HCT116 (cell line): ENCODE measurements at regions not wholly inside any gene's neighbourhood (a gene's known extent, or its start where the extent isn't known, plus 50 kb on each side); places are given as distances from the start of the nearest gene placed in this dataset.

Experiments
- ATAC-seq: fragments of 200-7000 bp; cut with Tn5 transposase; 2 replicates; pipeline ENCODE4 v1.9.1; 2020; ENCODE audit warnings: mild to moderate bottlenecking, moderate library complexity
- BruUV-seq: library from RNA; stranded (reverse); fragments of 400-500 nt; replicated peaks from 2 replicates; lab custom pipeline; 2021; lab: Mats Ljungman, UMichigan
- CTCF ChIA-PET: fragments of 300-600 bp; sonication (Branson Sonifier 250); formaldehyde crosslinking; loops from one replicate; lab custom pipeline; 2021; ENCODE audit warnings: antibody characterized with exemption; lab: Charles Lee
- POLR2A ChIA-PET: fragments of 300-600, 350-600 bp; sonication (Branson Sonifier 250); formaldehyde crosslinking; loops from one replicate; lab custom pipeline; 2021; ENCODE audit warnings: antibody characterized with exemption; lab: Charles Lee
- RAD21 ChIA-PET, 2 experiments: fragments of 300-600 bp; sonication (Branson Sonifier 250); formaldehyde crosslinking; loops; one replicate each; lab custom pipeline; 2023; ENCODE audit warnings: low total read pairs in 2 of 2; ENCODE audit not compliant: uncharacterized antibody in 2 of 2, unreplicated experiment in 2 of 2, low non-redundant PET in 1 of 2; lab: Charles Lee
- DNase-seq: peaks from one replicate; pipeline ENCODE4 v3.0.0-alpha.2; 2010; ENCODE audit warnings: low read depth, low spot score
- H2AFZ ChIP-seq: fragments of 200-600 bp; shearing (Covaris generic), sonication (generic); 2 replicates; pipeline ENCODE4 v1.6.1; 2017; ENCODE audit warnings: low read depth, mixed run types, mixed read lengths, antibody characterized with exemption, low read length; ENCODE audit not compliant: poor library complexity, severe bottlenecking
- H3K27ac ChIP-seq: 2 replicates; pipeline ENCODE4 v1.5.1; 2012; ENCODE audit warnings: low read depth, low read length
- H3K27me3 ChIP-seq: fragments of 200-600 bp; sonication (generic); 2 replicates; pipeline ENCODE4 v1.6.1; 2016; ENCODE audit warnings: mixed run types, low read length, mixed read lengths; ENCODE audit not compliant: insufficient read depth
- H3K36me3 ChIP-seq, 2 experiments: fragments of 200-500 bp in 1 of 2; fragments of 200-600 bp in 1 of 2; sonication (Bioruptor generic) in 1 of 2; sonication (generic) in 1 of 2; 2 replicates each; pipeline versions ENCODE4 v1.5.1 to v1.6.1; 2014 to 2016; ENCODE audit warnings: low read length in 2 of 2, inconsistent platforms in 1 of 2, mixed read lengths in 1 of 2, mixed run types in 1 of 2; ENCODE audit not compliant: insufficient read depth in 2 of 2, control insufficient read depth in 1 of 2
- H3K4me1 ChIP-seq, 2 experiments: fragments of 200-600 bp in 1 of 2; sonication (generic) in 1 of 2; 2 replicates each; pipeline versions ENCODE4 v1.5.1 to v1.6.1; 2012 to 2017; ENCODE audit warnings: low read length in 2 of 2, inconsistent platforms in 1 of 2, mild to moderate bottlenecking in 1 of 2, mixed read lengths in 1 of 2, mixed run types in 1 of 2, moderate library complexity in 1 of 2; ENCODE audit not compliant: insufficient read depth in 2 of 2, control insufficient read depth in 1 of 2
- H3K4me2 ChIP-seq: fragments of 200-600 bp; sonication (generic); 2 replicates; pipeline ENCODE4 v1.6.1; 2017; ENCODE audit warnings: mixed run types, low read length, mixed read lengths
- H3K4me3 ChIP-seq, 2 experiments: fragments of 200-600 bp in 1 of 2; sonication (generic) in 1 of 2; replicated peaks in 1 of 2; 2 replicates each; pipeline ENCODE4 v1.5.1; 2011 to 2016; ENCODE audit warnings: low read length in 2 of 2, control low read depth in 1 of 2, low read depth in 1 of 2, mild to moderate bottlenecking in 1 of 2, mixed read lengths in 1 of 2, mixed run types in 1 of 2
- H3K79me2 ChIP-seq: fragments of 200-600 bp; sonication (generic); 2 replicates; pipeline ENCODE4 v1.6.1; 2017; ENCODE audit warnings: mild to moderate bottlenecking, mixed run types, low read length, moderate library complexity, mixed read lengths; ENCODE audit not compliant: insufficient read depth
- H3K9ac ChIP-seq: fragments of 200-600 bp; sonication (generic); 2 replicates; pipeline ENCODE4 v1.6.1; 2016; ENCODE audit warnings: low read length, mixed read lengths
- H3K9me2 ChIP-seq: fragments of 200-600 bp; sonication (generic), shearing (Covaris generic); 2 replicates; pipeline ENCODE4 v1.6.1; 2017; ENCODE audit warnings: mixed run types, mild to moderate bottlenecking, moderate library complexity; ENCODE audit not compliant: insufficient read depth
- H3K9me3 ChIP-seq, 2 experiments: fragments of 200-500 bp in 1 of 2; fragments of 200-600 bp in 1 of 2; sonication (Bioruptor generic) in 1 of 2; sonication (generic) in 1 of 2; 2 replicates each; pipeline ENCODE4 v1.6.1; 2014 to 2017; ENCODE audit warnings: low read length in 2 of 2, mixed read lengths in 2 of 2, inconsistent platforms in 1 of 2, low read depth in 1 of 2, mild to moderate bottlenecking in 1 of 2, mixed run types in 1 of 2, moderate library complexity in 1 of 2; ENCODE audit not compliant: control insufficient read depth in 1 of 2, insufficient read depth in 1 of 2
- H4K20me1 ChIP-seq: fragments of 200-600 bp; sonication (generic), shearing (Covaris generic); 2 replicates; pipeline ENCODE4 v1.6.1; 2017; ENCODE audit warnings: mixed run types, mild to moderate bottlenecking, moderate library complexity; ENCODE audit not compliant: insufficient read depth
- ATF3 ChIP-seq: IDR thresholded peaks from 2 replicates; pipeline ENCODE4 v1.6.1; 2012
- CBX3 ChIP-seq: IDR thresholded peaks from 2 replicates; pipeline ENCODE4 v1.6.1; 2012; ENCODE audit warnings: low read depth
- CEBPB ChIP-seq: IDR thresholded peaks from 2 replicates; pipeline ENCODE4 v1.6.1; 2012; ENCODE audit warnings: low read depth
- CTCF ChIP-seq, 3 experiments: fragments of 200-600 bp in 1 of 3; sonication (generic) in 1 of 3; IDR thresholded peaks in 2 of 3; conservative IDR thresholded peaks in 1 of 3; 2 replicates each; pipeline ENCODE4 v1.5.1; 2012 to 2017; ENCODE audit warnings: low read depth in 2 of 3, low read length in 2 of 3, antibody characterized with exemption in 1 of 3, borderline replicate concordance in 1 of 3, control low read depth in 1 of 3, mild to moderate bottlenecking in 1 of 3, mixed read lengths in 1 of 3, mixed run types in 1 of 3, moderate library complexity in 1 of 3; ENCODE audit not compliant: insufficient read depth in 1 of 3
- EGR1 ChIP-seq: IDR thresholded peaks from 2 replicates; pipeline ENCODE4 v1.6.1; 2012; ENCODE audit warnings: low read depth
- ELF1 ChIP-seq: IDR thresholded peaks from 2 replicates; pipeline ENCODE4 v1.6.1; 2012; ENCODE audit warnings: low read depth, borderline replicate concordance
- EZH2 ChIP-seq: fragments of 200-600 bp; sonication (generic); IDR thresholded peaks from 2 replicates; pipeline ENCODE4 v1.6.1; 2017; ENCODE audit warnings: antibody characterized with exemption, mixed run types
- EZH2phosphoT487 ChIP-seq: fragments of 200-600 bp; IDR thresholded peaks from 2 replicates; pipeline ENCODE4 v1.6.1; 2018; ENCODE audit warnings: antibody characterized with exemption, borderline replicate concordance
- FOSL1 ChIP-seq: IDR thresholded peaks from 2 replicates; pipeline ENCODE4 v1.6.1; 2012; ENCODE audit warnings: low read depth
- JUND ChIP-seq: IDR thresholded peaks from 2 replicates; pipeline ENCODE4 v1.6.1; 2012
- MAX ChIP-seq: IDR thresholded peaks from 2 replicates; pipeline ENCODE4 v1.6.1; 2012
- POLR2A ChIP-seq: IDR thresholded peaks from 2 replicates; pipeline ENCODE4 v1.7.0; 2011; ENCODE audit warnings: borderline replicate concordance; ENCODE audit not compliant: insufficient read depth, insufficient read length; ENCODE audit errors: extremely low read depth
- POLR2AphosphoS5 ChIP-seq: IDR thresholded peaks from 2 replicates; pipeline ENCODE4 v1.6.1; 2011; ENCODE audit warnings: mild to moderate bottlenecking, low read depth, low read length, moderate library complexity
- SP1 ChIP-seq: IDR thresholded peaks from 2 replicates; pipeline ENCODE4 v1.6.1; 2012; ENCODE audit warnings: low read depth
- SRF ChIP-seq: IDR thresholded peaks from 2 replicates; pipeline ENCODE4 v1.6.1; 2012; ENCODE audit warnings: low read depth
- YY1 ChIP-seq: IDR thresholded peaks from 2 replicates; pipeline ENCODE4 v1.6.1; 2011; ENCODE audit warnings: low read length, low read depth, moderate library complexity, mild to moderate bottlenecking; ENCODE audit not compliant: insufficient replicate concordance; ENCODE audit errors: extremely low read depth
- ZFX ChIP-seq: fragments of 450-650 bp; IDR thresholded peaks from 2 replicates; pipeline ENCODE4 v1.6.1; 2017
- ZNF274 ChIP-seq: fragments of 200-500 bp; sonication (Bioruptor generic); IDR thresholded peaks from 2 replicates; pipeline ENCODE4 v1.6.1; 2014; ENCODE audit warnings: mild to moderate bottlenecking, low read depth, low read length, inconsistent platforms
- intact Hi-C: fragments of 100-400 bp; cut with micrococcal nuclease; formaldehyde crosslinking; loops from 2 replicates; pipeline ENCODE4 v1.10.0; 2022

- ChIA-PET CTCF (no interaction called here), RAD21 (no interaction called here), POLR2A (no interaction called here)
- BruUV-seq, result no TSS peak
- Histone ChIP-seq H3K27ac (no peak overlapping the region), H3K4me1 (no peaks in the 10 kb centered on the region), H3K4me3 (no peak overlapping the region), H3K79me2 (no peaks in the 10 kb centered on the region), H3K9ac (no peak overlapping the region), H2AFZ (no peak overlapping the region), H3K36me3 (no peaks in the 10 kb centered on the region), H3K9me2 (no peaks in the 10 kb centered on the region), H3K27me3 (peaks cover 10% of the 10 kb centered on the region; the same call in 1 of the 2 replicates), H3K4me2 (no peak overlapping the region), H4K20me1 (no peaks in the 10 kb centered on the region), H3K9me3 (no peaks in the 10 kb centered on the region)
- DNase-seq, result no peak
- TF ChIP-seq ZNF274 (no peak), EZH2phosphoT487 (no peak), JUND (no peak), FOSL1 (no peak), SP1 (no peak), ELF1 (no peak), POLR2AphosphoS5 (no peak), CEBPB (no peak), CBX3 (no peak), MAX (no peak), EGR1 (no peak), ZFX (no peak), EZH2 (no peak), SRF (no peak)
- intact Hi-C loops, result no loop called here
- no peak for ATAC-seq
These were observed 99.9 kb downstream of the C17orf67 start for GRCh38 chr17:56733833-56734232.

- Histone ChIP-seq H3K9ac (no peak overlapping the region), H3K4me3 (no peak overlapping the region), H3K4me2 (no peak overlapping the region), H3K4me1 (no peaks in the 10 kb centered on the region), H2AFZ (no peak overlapping the region), H3K79me2 (no peaks in the 10 kb centered on the region), H3K27me3 (peaks cover 5% of the 10 kb centered on the region; the same call in 1 of the 2 replicates), H4K20me1 (no peaks in the 10 kb centered on the region), H3K27ac (no peak overlapping the region), H3K36me3 (no peaks in the 10 kb centered on the region), H3K9me2 (no peaks in the 10 kb centered on the region), H3K9me3 (no peaks in the 10 kb centered on the region)
- ATAC-seq, result no peak
- ChIA-PET CTCF (interaction anchor here (1.1 to 1.7 kb wide), 2 partner anchors 20 to 236 kb away, joined by 4 to 6 read pairs; no protein-coding TSS in a partner anchor), POLR2A (no interaction called here), RAD21 (no interaction called here)
- intact Hi-C loops, result no loop called here
- no TSS peak for BruUV-seq
- TF ChIP-seq EGR1 (no peak), ATF3 (no peak), MAX (no peak), YY1 (no peak), CBX3 (no peak), CTCF (IDR thresholded peaks at IDR 0.05 in 2 of 3, conservative IDR thresholded peaks at IDR 0.05 in 1 of 3; ENCODE audit: borderline replicate concordance in 1 of 3, insufficient read depth in 1 of 3, low read depth in 2 of 3, low read length in 2 of 3) (no peak), ZFX (no peak), SRF (no peak), ELF1 (no peak), POLR2A (no peak), FOSL1 (no peak)
- DNase-seq, result no peak
These were observed 97.9 kb downstream of the C17orf67 start for GRCh38 chr17:56735842-56736241.
